Testis (tissue), 2 donors: ENCODE measurements at regions not wholly inside any gene's neighbourhood (a gene's known extent, or its start where the extent isn't known, plus 50 kb on each side); places are given as distances from the start of the nearest gene placed in this dataset.

ENCODE experiments used
- CTCF ChIP-seq, 3 experiments: fragments of 450-650 bp in 2 of 3; fragments of 200-600 bp in 1 of 3; sonication (generic) in 1 of 3; IDR thresholded peaks; one replicate each; pipeline ENCODE4 v1.5.1; 2016 to 2019; ENCODE audit warnings: antibody characterized with exemption in 3 of 3, mild to moderate bottlenecking in 2 of 3, moderate library complexity in 1 of 3
- POLR2A ChIP-seq: fragments of 450-650 bp; IDR thresholded peaks from one replicate; pipeline ENCODE4 v1.6.1; 2017; ENCODE audit warnings: antibody characterized with exemption, mild to moderate bottlenecking, moderate library complexity

GRCh38 chr6:21931641-21932335, 338.2 kb downstream of the SOX4 start:
- TF ChIP-seq POLR2A = no peak
- no peak for TF ChIP-seq CTCF (IDR thresholded peaks at IDR 0.05)
